ENCODE measurements at regions not wholly inside any gene's neighbourhood (a gene's known extent, or its start where the extent isn't known, plus 50 kb on each side); places are given as distances from the start of the nearest gene placed in this dataset.

DNA sequence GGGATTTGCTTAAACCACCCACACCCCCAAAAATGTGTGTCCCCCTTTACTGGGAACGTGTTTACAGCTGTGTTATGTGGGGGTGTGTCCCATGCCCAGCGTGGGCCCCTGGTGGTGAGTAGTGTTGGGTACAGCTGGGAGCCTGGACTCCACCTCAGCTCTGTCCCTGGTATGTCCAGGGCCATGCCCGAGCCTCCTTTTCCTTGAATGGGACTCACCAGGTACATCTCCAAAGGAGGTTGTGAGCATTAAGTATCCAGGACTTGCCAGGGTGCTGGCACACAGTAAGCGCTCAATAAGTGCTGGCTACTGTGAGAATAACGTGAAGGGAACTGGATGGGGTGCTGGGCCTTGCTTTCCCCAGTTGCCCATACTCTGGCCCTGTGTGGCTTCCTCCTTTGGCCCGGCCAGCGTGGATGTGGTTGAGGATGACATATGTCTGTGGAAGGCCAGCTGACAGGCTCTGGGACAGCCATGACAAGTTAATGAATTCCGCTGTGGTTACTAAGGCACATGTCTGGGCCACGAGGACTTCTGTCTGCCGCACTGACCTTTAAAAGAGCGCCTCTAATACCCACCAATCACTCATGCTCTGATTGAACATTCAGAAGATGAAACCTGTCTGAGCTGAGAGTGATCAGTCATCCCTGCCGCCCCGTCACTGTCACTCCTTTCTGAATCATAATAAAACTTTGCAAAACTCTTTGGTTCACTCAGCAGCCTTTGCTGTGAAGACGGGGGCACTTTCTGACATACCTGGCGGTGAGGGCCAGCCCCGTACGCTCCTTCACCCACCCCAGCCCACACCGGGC is 74.7 kb downstream of the DIO3 start:
- TF ChIP-seq YY1 (IDR thresholded peaks at IDR 0.05; ENCODE audit: low read depth, low read length), result no peak
- no peak for TF ChIP-seq HDAC6 (IDR thresholded peaks at IDR 0.05; ENCODE audit: low read depth, low read length)
- TF ChIP-seq, protein P1, sequence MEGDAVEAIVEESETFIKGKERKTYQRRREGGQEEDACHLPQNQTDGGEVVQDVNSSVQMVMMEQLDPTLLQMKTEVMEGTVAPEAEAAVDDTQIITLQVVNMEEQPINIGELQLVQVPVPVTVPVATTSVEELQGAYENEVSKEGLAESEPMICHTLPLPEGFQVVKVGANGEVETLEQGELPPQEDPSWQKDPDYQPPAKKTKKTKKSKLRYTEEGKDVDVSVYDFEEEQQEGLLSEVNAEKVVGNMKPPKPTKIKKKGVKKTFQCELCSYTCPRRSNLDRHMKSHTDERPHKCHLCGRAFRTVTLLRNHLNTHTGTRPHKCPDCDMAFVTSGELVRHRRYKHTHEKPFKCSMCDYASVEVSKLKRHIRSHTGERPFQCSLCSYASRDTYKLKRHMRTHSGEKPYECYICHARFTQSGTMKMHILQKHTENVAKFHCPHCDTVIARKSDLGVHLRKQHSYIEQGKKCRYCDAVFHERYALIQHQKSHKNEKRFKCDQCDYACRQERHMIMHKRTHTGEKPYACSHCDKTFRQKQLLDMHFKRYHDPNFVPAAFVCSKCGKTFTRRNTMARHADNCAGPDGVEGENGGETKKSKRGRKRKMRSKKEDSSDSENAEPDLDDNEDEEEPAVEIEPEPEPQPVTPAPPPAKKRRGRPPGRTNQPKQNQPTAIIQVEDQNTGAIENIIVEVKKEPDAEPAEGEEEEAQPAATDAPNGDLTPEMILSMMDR (IDR thresholded peaks at IDR 0.05; ENCODE audit: control extremely low read depth in 1 of 3, insufficient read depth in 1 of 3, low read depth in 1 of 3, low read length in 3 of 3), result peak in 2 of 3 experiments; percentile 15 to 37; a peak in 3 of 4 replicates
- TF ChIP-seq GTF2F1 (IDR thresholded peaks at IDR 0.05; ENCODE audit: borderline replicate concordance, low read depth, low read length), result no peak
- TF ChIP-seq POLR2A (IDR thresholded peaks at IDR 0.05; ENCODE audit: control extremely low read depth in 1 of 2, low read depth in 2 of 2, low read length in 2 of 2), result no peak
- TF ChIP-seq TAF1 (IDR thresholded peaks at IDR 0.05; ENCODE audit: low read depth, low read length), result no peak
- TF ChIP-seq POU5F1 (IDR thresholded peaks at IDR 0.05; ENCODE audit: low read depth, low read length), result no peak
- no peak for TF ChIP-seq BCL11A (IDR thresholded peaks at IDR 0.05; ENCODE audit: low read depth in 2 of 2, low read length in 2 of 2)
- TF ChIP-seq RFX5 (IDR thresholded peaks at IDR 0.05; ENCODE audit: borderline replicate concordance, low read depth, low read length), result no peak
